GM12891 (cell line): ENCODE measurements at regions not wholly inside any gene's neighbourhood (a gene's known extent, or its start where the extent isn't known, plus 50 kb on each side); places are given as distances from the start of the nearest gene placed in this dataset.

ENCODE experiments used
- POLR2A ChIP-seq: IDR thresholded peaks from 2 replicates; pipeline ENCODE4 v1.6.1; 2011; ENCODE audit warnings: low read depth, low read length, control low read depth
- POLR2AphosphoS5 ChIP-seq: IDR thresholded peaks from 2 replicates; pipeline ENCODE4 v1.6.1; 2011; ENCODE audit warnings: low read depth, low read length, control low read depth
- POU2F2 ChIP-seq: IDR thresholded peaks from 2 replicates; pipeline ENCODE4 v1.6.1; 2011; ENCODE audit warnings: low read depth, mild to moderate bottlenecking, control low read depth, low read length, moderate library complexity
- SPI1 ChIP-seq: IDR thresholded peaks from 2 replicates; pipeline ENCODE4 v1.6.1; 2011; ENCODE audit warnings: low read depth, low read length, control low read depth

DNA sequence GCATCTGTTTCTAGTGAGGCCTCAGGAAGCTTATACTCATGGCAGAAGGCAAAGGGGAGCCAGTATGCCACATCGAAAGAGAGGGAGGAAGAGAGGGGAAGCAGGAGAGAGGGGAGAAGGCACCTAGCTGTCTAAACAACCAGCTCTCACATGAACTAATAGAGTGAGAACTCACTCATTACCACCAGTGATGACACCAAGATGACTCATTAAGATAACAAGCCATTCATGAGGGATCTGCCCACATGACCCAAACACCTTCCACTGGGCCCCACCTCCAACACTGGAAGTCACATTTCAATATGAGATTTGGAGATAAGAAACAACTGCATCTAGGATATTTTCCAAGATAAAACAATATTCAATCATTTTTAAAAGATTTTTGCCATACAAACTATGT is 753.9 kb upstream of the ZEB2 start:
- TF ChIP-seq POLR2AphosphoS5: no peak
- no peak for TF ChIP-seq POLR2A
- no peak for TF ChIP-seq POU2F2
- TF ChIP-seq SPI1: no peak
